OCI-LY1 (cell line): ENCODE measurements at regions not wholly inside any gene's neighbourhood (a gene's known extent, or its start where the extent isn't known, plus 50 kb on each side); places are given as distances from the start of the nearest gene placed in this dataset.

Experiments used
- H2AFZ ChIP-seq: fragments of 200-600 bp; sonication (generic), shearing (Covaris generic); 2 replicates; pipeline ENCODE4 v1.6.0; 2014; ENCODE audit warnings: antibody characterized with exemption, mild to moderate bottlenecking, low read length
- H3F3A ChIP-seq: fragments of 200-600 bp; sonication (generic), shearing (Covaris generic); 2 replicates; pipeline ENCODE4 v1.6.0; 2014; ENCODE audit warnings: mild to moderate bottlenecking, antibody characterized with exemption, low read length, moderate library complexity; ENCODE audit not compliant: insufficient read depth
- H3K27ac ChIP-seq: fragments of 200-600 bp; sonication (generic); 2 replicates; pipeline ENCODE4 v1.5.1; 2014; ENCODE audit warnings: low read length, mixed run types, mild to moderate bottlenecking, low read depth; ENCODE audit not compliant: poor library complexity, severe bottlenecking
- H3K27me3 ChIP-seq: fragments of 200-600 bp; sonication (generic); 2 replicates; pipeline ENCODE4 v1.6.0; 2014; ENCODE audit warnings: antibody characterized with exemption, mild to moderate bottlenecking, low read length, moderate library complexity; ENCODE audit not compliant: insufficient read depth
- H3K36me3 ChIP-seq: fragments of 200-600 bp; sonication (generic); 2 replicates; pipeline ENCODE4 v1.6.1; 2014; ENCODE audit warnings: mild to moderate bottlenecking, antibody characterized with exemption, low read length, moderate library complexity, mixed read lengths; ENCODE audit not compliant: insufficient read depth
- H3K4me1 ChIP-seq: fragments of 200-600 bp; sonication (generic); 2 replicates; pipeline ENCODE4 v1.5.1; 2014; ENCODE audit warnings: mild to moderate bottlenecking, low read length, moderate library complexity; ENCODE audit not compliant: insufficient read depth, severe bottlenecking
- H3K4me2 ChIP-seq: fragments of 200-600 bp; sonication (generic), shearing (Covaris generic); 2 replicates; pipeline ENCODE4 v1.6.1; 2014; ENCODE audit warnings: low read length
- H3K4me3 ChIP-seq: fragments of 200-600 bp; sonication (generic); 2 replicates; pipeline ENCODE4 v1.5.1; 2014; ENCODE audit warnings: low read length, low read depth, mild to moderate bottlenecking, mixed read lengths; ENCODE audit not compliant: poor library complexity, severe bottlenecking
- H3K79me2 ChIP-seq: fragments of 200-600 bp; shearing (Covaris generic); 2 replicates; pipeline ENCODE4 v1.6.1; 2016; ENCODE audit warnings: mixed run types, low read length, mixed read lengths; ENCODE audit not compliant: insufficient read depth
- H3K9ac ChIP-seq: fragments of 200-600 bp; sonication (generic), shearing (Covaris generic); 2 replicates; pipeline ENCODE4 v1.6.1; 2014; ENCODE audit warnings: mild to moderate bottlenecking, low read length, mixed read lengths
- H3K9me2 ChIP-seq: fragments of 200-600 bp; sonication (generic), shearing (Covaris generic); 2 replicates; pipeline ENCODE4 v1.6.1; 2014; ENCODE audit warnings: low read depth, mild to moderate bottlenecking, low read length, mixed read lengths
- H3K9me3 ChIP-seq: fragments of 200-600 bp; shearing (Covaris generic); 2 replicates; pipeline ENCODE4 v1.6.1; 2014; ENCODE audit warnings: low read length, mixed read lengths
- H4K20me1 ChIP-seq: fragments of 200-600 bp; sonication (generic), shearing (Covaris generic); 2 replicates; pipeline ENCODE4 v1.6.0; 2016; ENCODE audit warnings: mild to moderate bottlenecking, low read length; ENCODE audit not compliant: insufficient read depth
- CTCF ChIP-seq: fragments of 200-600 bp; sonication (generic), shearing (Covaris generic); IDR thresholded peaks from 2 replicates; pipeline ENCODE4 v1.5.1; 2017; ENCODE audit warnings: mild to moderate bottlenecking, antibody characterized with exemption, low read length, moderate library complexity, mixed read lengths
- EZH2 ChIP-seq: fragments of 200-600 bp; sonication (generic), shearing (Covaris generic); IDR thresholded peaks from 2 replicates; pipeline ENCODE4 v1.8.0; 2017; ENCODE audit warnings: borderline replicate concordance, mixed run types, mild to moderate bottlenecking, antibody characterized with exemption, low read length, moderate library complexity, mixed read lengths

- no peaks in the 10 kb centered on the region for H3K36me3 ChIP-seq
- H3K4me2 ChIP-seq: no peak overlapping the region
- H3K4me1 ChIP-seq: no peaks in the 10 kb centered on the region
- H3F3A ChIP-seq: no peaks in the 10 kb centered on the region
- no peak overlapping the region for H3K4me3 ChIP-seq
- no peak overlapping the region for H2AFZ ChIP-seq
- no peaks in the 10 kb centered on the region for H3K79me2 ChIP-seq
- H3K27ac ChIP-seq: no peak overlapping the region
- no peaks in the 10 kb centered on the region for H3K9me3 ChIP-seq
- no peaks in the 10 kb centered on the region for H3K9me2 ChIP-seq
- H4K20me1 ChIP-seq: no peaks in the 10 kb centered on the region
- H3K27me3 ChIP-seq: no peaks in the 10 kb centered on the region
- no peak overlapping the region for H3K9ac ChIP-seq
- no peak for TF ChIP-seq CTCF
- TF ChIP-seq EZH2: no peak
These were observed 544.9 kb upstream of the ADARB2 start for GRCh38 chr10:2282202-2282601.

DNA sequence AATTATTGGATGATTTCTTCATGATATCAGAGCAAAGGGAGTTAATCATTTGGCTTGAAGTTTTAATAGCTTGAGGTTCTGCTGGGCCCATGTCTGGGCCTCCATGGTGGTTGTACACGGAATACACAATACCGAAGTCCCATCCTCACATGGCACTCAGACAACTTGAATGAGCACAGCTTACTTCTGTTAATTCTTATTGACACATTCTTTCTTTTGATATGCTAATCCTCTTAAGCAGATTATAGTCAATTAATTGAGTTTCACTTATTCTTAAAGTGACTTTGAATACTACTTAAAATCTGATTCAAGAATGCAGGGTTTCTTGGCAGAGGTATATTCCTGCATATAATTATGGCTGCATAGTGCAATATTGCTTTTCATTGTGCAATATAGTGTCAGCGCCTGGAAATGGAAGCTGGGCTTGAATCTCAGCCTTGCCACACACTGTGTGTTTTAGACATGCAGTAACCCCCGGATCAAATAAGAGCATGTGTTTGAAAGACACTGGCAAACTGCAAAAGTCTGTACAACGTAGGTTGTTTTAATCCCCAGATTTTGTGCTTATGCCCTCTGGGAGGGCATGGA, 543.5 kb upstream of the ADARB2 start:
- no peaks in the 10 kb centered on the region for H3K9me2 ChIP-seq
- no peaks in the 10 kb centered on the region for H3K27me3 ChIP-seq
- H3K9ac ChIP-seq: no peak overlapping the region
- no peaks in the 10 kb centered on the region for H3K4me1 ChIP-seq
- H3K79me2 ChIP-seq: no peaks in the 10 kb centered on the region
- H3F3A ChIP-seq: no peaks in the 10 kb centered on the region
- no peak overlapping the region for H3K27ac ChIP-seq
- H4K20me1 ChIP-seq: no peaks in the 10 kb centered on the region
- TF ChIP-seq CTCF: no peak
- TF ChIP-seq EZH2: no peak
- no peak overlapping the region for H3K4me3 ChIP-seq
- no peak overlapping the region for H3K4me2 ChIP-seq
- no peak overlapping the region for H2AFZ ChIP-seq
- H3K9me3 ChIP-seq: no peaks in the 10 kb centered on the region
- no peaks in the 10 kb centered on the region for H3K36me3 ChIP-seq

DNA sequence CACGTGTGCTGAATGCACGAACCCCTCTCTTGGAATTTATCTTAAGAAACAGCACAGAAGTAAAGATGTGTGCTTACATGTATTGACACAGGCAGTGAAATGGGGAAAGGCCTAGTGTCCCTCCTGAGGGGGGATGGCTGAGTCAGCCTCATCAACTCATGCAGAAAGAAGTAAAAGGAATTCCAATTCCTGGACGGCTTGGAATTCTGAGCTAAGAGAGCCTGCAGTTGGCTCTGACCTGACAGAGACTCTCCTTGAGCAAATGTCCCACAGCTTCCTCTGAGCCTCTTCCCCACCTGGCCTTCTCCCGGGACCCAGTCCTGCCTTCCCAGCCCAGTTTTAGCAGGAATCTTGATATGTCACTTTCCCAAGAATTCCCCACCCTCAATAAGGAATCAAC, 542.4 kb upstream of the ADARB2 start:
- no peak overlapping the region for H3K4me3 ChIP-seq
- no peak overlapping the region for H3K4me2 ChIP-seq
- H3K9ac ChIP-seq: no peak overlapping the region
- no peak overlapping the region for H2AFZ ChIP-seq
- no peaks in the 10 kb centered on the region for H3K9me3 ChIP-seq
- no peak overlapping the region for H3K27ac ChIP-seq
- H4K20me1 ChIP-seq: no peaks in the 10 kb centered on the region
- H3K27me3 ChIP-seq: no peaks in the 10 kb centered on the region
- TF ChIP-seq CTCF: no peak
- no peak for TF ChIP-seq EZH2
- H3K4me1 ChIP-seq: no peaks in the 10 kb centered on the region
- no peaks in the 10 kb centered on the region for H3K36me3 ChIP-seq
- no peaks in the 10 kb centered on the region for H3K9me2 ChIP-seq
- H3K79me2 ChIP-seq: no peaks in the 10 kb centered on the region
- H3F3A ChIP-seq: no peaks in the 10 kb centered on the region
